ENCODE measurements at regions not wholly inside any gene's neighbourhood (a gene's known extent, or its start where the extent isn't known, plus 50 kb on each side); places are given as distances from the start of the nearest gene placed in this dataset.

- TF ChIP-seq CTCF (conservative IDR thresholded peaks at IDR 0.05; ENCODE audit: low read length): no peak
- no peak for TF ChIP-seq EZH2phosphoT487 (IDR thresholded peaks at IDR 0.05; ENCODE audit: borderline replicate concordance, low read depth, low read length)
Measured at GRCh38 chr13:29994911-29995595, 144.6 kb upstream of the UBL3 start.

Data from OCI-LY7 (cell line).